ENCODE measurements at regions not wholly inside any gene's neighbourhood (a gene's known extent, or its start where the extent isn't known, plus 50 kb on each side); places are given as distances from the start of the nearest gene placed in this dataset.

GRCh38 chr22:27246558-27246957 is 555.0 kb downstream of the MN1 start:
- DNase-seq (ENCODE audit: low spot score) (no peak), ATAC-seq (ENCODE audit: low FRiP score) (no peak)
- no peak for TF ChIP-seq CTCF (IDR thresholded peaks at IDR 0.05)

GRCh38 chr22:27247701-27248434 is 553.7 kb downstream of the MN1 start:
- ATAC-seq (ENCODE audit: low FRiP score) (peak; percentile 56), DNase-seq (ENCODE audit: low spot score) (no peak)
- TF ChIP-seq CTCF (IDR thresholded peaks at IDR 0.05) = no peak

GRCh38 chr22:27250418-27250817 is 551.1 kb downstream of the MN1 start:
- TF ChIP-seq CTCF (IDR thresholded peaks at IDR 0.05) = no peak
- no peak for DNase-seq (ENCODE audit: low spot score)
- ATAC-seq (ENCODE audit: low FRiP score) = no peak

GRCh38 chr22:27250886-27251285 is 550.7 kb downstream of the MN1 start:
- no peak for DNase-seq (ENCODE audit: low spot score)
- no peak for TF ChIP-seq CTCF (IDR thresholded peaks at IDR 0.05)
- ATAC-seq (ENCODE audit: low FRiP score) = no peak

GRCh38 chr22:27251563-27251962 is 550.0 kb downstream of the MN1 start:
- no peak for TF ChIP-seq CTCF (IDR thresholded peaks at IDR 0.05)
- ATAC-seq (ENCODE audit: low FRiP score) (no peak), DNase-seq (ENCODE audit: low spot score) (no peak)

GRCh38 chr22:27252282-27253049 is 549.1 kb downstream of the MN1 start:
- DNase-seq (ENCODE audit: low spot score) (no peak), ATAC-seq (ENCODE audit: low FRiP score) (peak; percentile 42)
- TF ChIP-seq CTCF (IDR thresholded peaks at IDR 0.05) = no peak
